ENCODE measurements at regions not wholly inside any gene's neighbourhood (a gene's known extent, or its start where the extent isn't known, plus 50 kb on each side); places are given as distances from the start of the nearest gene placed in this dataset.

DNA sequence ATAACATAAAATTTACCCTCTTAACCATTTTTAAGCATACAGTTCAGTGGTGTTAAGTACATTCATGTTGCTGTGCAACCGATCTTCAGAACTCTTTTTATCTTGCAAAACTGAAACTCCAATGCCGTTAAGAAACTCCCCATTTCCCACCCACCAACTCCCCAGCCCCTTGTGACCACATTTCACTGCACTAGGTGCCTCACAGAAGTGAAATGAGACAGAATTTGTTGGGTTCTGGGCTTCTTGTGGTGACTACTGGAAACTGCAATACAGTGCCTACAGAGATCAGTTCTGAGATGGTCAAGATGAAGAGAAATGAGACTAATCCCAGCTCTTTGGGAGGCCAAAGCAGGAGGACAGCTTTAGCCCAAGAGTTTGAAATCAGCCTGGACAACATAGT lies 202.1 kb upstream of the SLC30A5 start:
- Histone ChIP-seq H3K4me2 (ENCODE audit: low read length) (no peak overlapping the region), H3K9me2 (ENCODE audit: low read depth, low read length) (no peaks in the 10 kb centered on the region)
- TF ChIP-seq, protein P1, sequence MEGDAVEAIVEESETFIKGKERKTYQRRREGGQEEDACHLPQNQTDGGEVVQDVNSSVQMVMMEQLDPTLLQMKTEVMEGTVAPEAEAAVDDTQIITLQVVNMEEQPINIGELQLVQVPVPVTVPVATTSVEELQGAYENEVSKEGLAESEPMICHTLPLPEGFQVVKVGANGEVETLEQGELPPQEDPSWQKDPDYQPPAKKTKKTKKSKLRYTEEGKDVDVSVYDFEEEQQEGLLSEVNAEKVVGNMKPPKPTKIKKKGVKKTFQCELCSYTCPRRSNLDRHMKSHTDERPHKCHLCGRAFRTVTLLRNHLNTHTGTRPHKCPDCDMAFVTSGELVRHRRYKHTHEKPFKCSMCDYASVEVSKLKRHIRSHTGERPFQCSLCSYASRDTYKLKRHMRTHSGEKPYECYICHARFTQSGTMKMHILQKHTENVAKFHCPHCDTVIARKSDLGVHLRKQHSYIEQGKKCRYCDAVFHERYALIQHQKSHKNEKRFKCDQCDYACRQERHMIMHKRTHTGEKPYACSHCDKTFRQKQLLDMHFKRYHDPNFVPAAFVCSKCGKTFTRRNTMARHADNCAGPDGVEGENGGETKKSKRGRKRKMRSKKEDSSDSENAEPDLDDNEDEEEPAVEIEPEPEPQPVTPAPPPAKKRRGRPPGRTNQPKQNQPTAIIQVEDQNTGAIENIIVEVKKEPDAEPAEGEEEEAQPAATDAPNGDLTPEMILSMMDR (IDR thresholded peaks at IDR 0.05; ENCODE audit: low read length), result no peak
- TF ChIP-seq EZH2 (IDR thresholded peaks at IDR 0.05; ENCODE audit: borderline replicate concordance, low read length), result no peak

DNA sequence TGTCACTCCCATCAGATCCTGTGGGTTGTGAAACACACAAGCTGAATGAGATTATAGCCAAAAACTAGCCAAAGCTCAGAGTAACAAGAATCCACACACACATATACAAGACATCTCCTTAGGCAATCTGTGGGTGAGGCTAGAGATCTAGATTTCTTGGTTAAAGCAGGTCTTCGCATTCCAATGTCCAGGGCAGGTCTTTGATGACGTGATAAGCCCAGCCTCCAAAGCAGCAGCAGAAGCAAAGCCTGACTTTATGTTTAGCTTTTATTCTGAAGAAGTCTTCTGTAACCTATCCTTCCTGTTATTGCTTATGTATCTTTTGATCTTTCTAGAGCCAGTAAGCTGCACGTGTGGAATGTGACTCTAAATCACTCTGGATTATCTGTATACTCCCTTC lies 199.1 kb upstream of the SLC30A5 start:
- no peak for TF ChIP-seq EZH2 (IDR thresholded peaks at IDR 0.05; ENCODE audit: borderline replicate concordance, low read length)
- TF ChIP-seq, protein P1 (IDR thresholded peaks at IDR 0.05; ENCODE audit: low read length), result no peak
- H3K36me3 ChIP-seq (ENCODE audit: insufficient read depth, low read length), result no peaks in the 10 kb centered on the region
- H2AFZ ChIP-seq (ENCODE audit: low read length), result no peak overlapping the region
- H4K20me1 ChIP-seq (ENCODE audit: insufficient read depth, low read length), result no peaks in the 10 kb centered on the region
- no peak overlapping the region for H3K27ac ChIP-seq (ENCODE audit: low read depth, low read length, poor library complexity, severe bottlenecking)
- H3K4me2 ChIP-seq (ENCODE audit: low read length), result no peak overlapping the region
- no peaks in the 10 kb centered on the region for H3K4me1 ChIP-seq (ENCODE audit: insufficient read depth, low read length, severe bottlenecking)
- H3K4me3 ChIP-seq (ENCODE audit: low read depth, low read length, poor library complexity, severe bottlenecking), result no peak overlapping the region
- no peak overlapping the region for H3K9ac ChIP-seq (ENCODE audit: low read length)
- H3F3A ChIP-seq (ENCODE audit: insufficient read depth, low read length), result no peaks in the 10 kb centered on the region
- no peaks in the 10 kb centered on the region for H3K79me2 ChIP-seq (ENCODE audit: insufficient read depth, low read length)
- no peaks in the 10 kb centered on the region for H3K9me3 ChIP-seq (ENCODE audit: low read length)
- H3K9me2 ChIP-seq (ENCODE audit: low read depth, low read length), result no peaks in the 10 kb centered on the region
- no peaks in the 10 kb centered on the region for H3K27me3 ChIP-seq (ENCODE audit: insufficient read depth, low read length)

More for the DNA sequence above, 202.1 kb upstream of the SLC30A5 start:
- Histone ChIP-seq H3K27me3 (ENCODE audit: insufficient read depth, low read length) (no peaks in the 10 kb centered on the region), H3K9ac (ENCODE audit: low read length) (no peak overlapping the region), H3K4me1 (ENCODE audit: insufficient read depth, low read length, severe bottlenecking) (no peaks in the 10 kb centered on the region), H3K9me3 (ENCODE audit: low read length) (no peaks in the 10 kb centered on the region), H3K79me2 (ENCODE audit: insufficient read depth, low read length) (no peaks in the 10 kb centered on the region), H3K27ac (ENCODE audit: low read depth, low read length, poor library complexity, severe bottlenecking) (no peak overlapping the region), H3K36me3 (ENCODE audit: insufficient read depth, low read length) (no peaks in the 10 kb centered on the region), H3K4me3 (ENCODE audit: low read depth, low read length, poor library complexity, severe bottlenecking) (no peak overlapping the region), H4K20me1 (ENCODE audit: insufficient read depth, low read length) (no peaks in the 10 kb centered on the region), H2AFZ (ENCODE audit: low read length) (no peak overlapping the region), H3F3A (ENCODE audit: insufficient read depth, low read length) (no peaks in the 10 kb centered on the region)

DNA sequence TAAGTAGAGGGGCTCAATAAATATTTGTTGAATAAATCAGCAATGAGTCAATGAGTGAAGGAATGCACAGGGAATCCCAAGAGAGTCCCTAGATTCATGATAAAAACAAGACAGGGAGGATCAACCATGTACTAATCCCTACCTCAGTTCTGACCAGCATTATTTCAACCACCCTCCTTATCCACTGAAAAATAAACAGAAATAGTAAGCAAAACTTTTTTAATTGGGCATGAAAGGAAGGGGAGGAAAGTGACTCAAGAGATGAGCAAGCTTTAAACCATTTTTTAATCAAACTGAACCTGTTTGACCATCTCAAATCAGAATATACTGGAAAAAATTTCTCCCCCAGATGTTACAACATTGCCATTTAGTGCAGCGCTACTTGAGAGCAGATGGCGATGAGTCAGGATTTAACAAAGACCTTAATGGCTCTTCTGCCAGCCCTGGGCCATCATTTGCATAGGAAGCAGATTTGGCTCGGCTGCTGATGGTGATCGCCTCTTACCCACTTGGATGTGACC lies 194.8 kb upstream of the SLC30A5 start:
- Histone ChIP-seq H3F3A (ENCODE audit: insufficient read depth, low read length) (no peaks in the 10 kb centered on the region), H3K4me1 (ENCODE audit: insufficient read depth, low read length, severe bottlenecking) (no peaks in the 10 kb centered on the region), H3K79me2 (ENCODE audit: insufficient read depth, low read length) (no peaks in the 10 kb centered on the region), H3K4me2 (ENCODE audit: low read length) (no peak overlapping the region), H3K36me3 (ENCODE audit: insufficient read depth, low read length) (no peaks in the 10 kb centered on the region), H2AFZ (ENCODE audit: low read length) (no peak overlapping the region), H3K27me3 (ENCODE audit: insufficient read depth, low read length) (no peaks in the 10 kb centered on the region), H3K27ac (ENCODE audit: low read depth, low read length, poor library complexity, severe bottlenecking) (no peak overlapping the region), H3K9me2 (ENCODE audit: low read depth, low read length) (no peaks in the 10 kb centered on the region), H3K4me3 (ENCODE audit: low read depth, low read length, poor library complexity, severe bottlenecking) (no peak overlapping the region), H3K9me3 (ENCODE audit: low read length) (no peaks in the 10 kb centered on the region), H3K9ac (ENCODE audit: low read length) (no peak overlapping the region), H4K20me1 (ENCODE audit: insufficient read depth, low read length) (no peaks in the 10 kb centered on the region)
- TF ChIP-seq EZH2 (IDR thresholded peaks at IDR 0.05; ENCODE audit: borderline replicate concordance, low read length), result no peak
- TF ChIP-seq, protein P1 (IDR thresholded peaks at IDR 0.05; ENCODE audit: low read length), result no peak
